NCI-H2227 (cell line): ENCODE measurements at regions not wholly inside any gene's neighbourhood (a gene's known extent, or its start where the extent isn't known, plus 50 kb on each side); places are given as distances from the start of the nearest gene placed in this dataset.
"Not testable (repeated sequence)": the region's sequence is repeated elsewhere in the genome, so short reads cannot be mapped to it uniquely, and the experiment has no call there.

Experiments
- DNase-seq: peaks from one replicate; lab custom pipeline; 2025; ENCODE audit not compliant: unreplicated experiment; lab: John Stamatoyannopoulos, UW

GRCh38 chr5:127133071-127133470 is 59.8 kb upstream of the C5orf63 start:
- no peak for DNase-seq

GRCh38 chr5:127136908-127137307 is 63.6 kb upstream of the C5orf63 start:
- DNase-seq = no peak

GRCh38 chr5:127143722-127144121 is 70.4 kb upstream of the C5orf63 start:
- no peak for DNase-seq

- no peak for DNase-seq
These were observed 79.7 kb upstream of the C5orf63 start for GRCh38 chr5:127153031-127153430.

GRCh38 chr5:127153521-127153920 is 80.2 kb upstream of the C5orf63 start:
- no peak for DNase-seq

GRCh38 chr5:127163750-127164149 is 90.4 kb upstream of the C5orf63 start:
- DNase-seq = no peak

GRCh38 chr5:127170918-127171600 is 97.8 kb upstream of the C5orf63 start:
- no peak for DNase-seq

GRCh38 chr5:127176769-127177168 is 103.5 kb upstream of the C5orf63 start:
- DNase-seq = no peak

- DNase-seq = not testable (repeated sequence)
These were observed 108.0 kb upstream of the MEGF10 start for GRCh38 chr5:127182631-127183030.

- DNase-seq = no peak
These were observed 107.3 kb upstream of the MEGF10 start for GRCh38 chr5:127183332-127183731.

- no peak for DNase-seq
These were observed 105.7 kb upstream of the MEGF10 start for GRCh38 chr5:127184851-127185250.

GRCh38 chr5:127186657-127187056 is 103.9 kb upstream of the MEGF10 start:
- no peak for DNase-seq

GRCh38 chr5:127187706-127188105 is 102.9 kb upstream of the MEGF10 start:
- no peak for DNase-seq

GRCh38 chr5:127192150-127192549 is 98.4 kb upstream of the MEGF10 start:
- DNase-seq = no peak

- no peak for DNase-seq
These were observed 97.7 kb upstream of the MEGF10 start for GRCh38 chr5:127192836-127193338.

- no peak for DNase-seq
These were observed 94.6 kb upstream of the MEGF10 start for GRCh38 chr5:127196042-127196441.

- DNase-seq = not testable (repeated sequence)
These were observed 93.0 kb upstream of the MEGF10 start for GRCh38 chr5:127197402-127198167.

GRCh38 chr5:127202738-127203137 is 87.9 kb upstream of the MEGF10 start:
- DNase-seq = not testable (repeated sequence)

- no peak for DNase-seq
These were observed 86.8 kb upstream of the MEGF10 start for GRCh38 chr5:127203818-127204217.

GRCh38 chr5:127205147-127205546 is 85.4 kb upstream of the MEGF10 start:
- no peak for DNase-seq

- DNase-seq = no peak
These were observed 84.1 kb upstream of the MEGF10 start for GRCh38 chr5:127206320-127207113.

GRCh38 chr5:127210042-127210441 is 80.6 kb upstream of the MEGF10 start:
- DNase-seq = no peak
